HG03139 (cell line): ENCODE measurements at regions not wholly inside any gene's neighbourhood (a gene's known extent, or its start where the extent isn't known, plus 50 kb on each side); places are given as distances from the start of the nearest gene placed in this dataset.
"Not testable (repeated sequence)": the region's sequence is repeated elsewhere in the genome, so short reads cannot be mapped to it uniquely, and the experiment has no call there.

Source experiments
- ATAC-seq: cut with Tn5 transposase; IDR thresholded peaks from one replicate; pipeline ENCODE4 v1.9.1; 2021; ENCODE audit not compliant: unreplicated experiment

- ATAC-seq, result not testable (repeated sequence)
These were observed 189.9 kb upstream of the ETV3 start for GRCh38 chr1:157328120-157328519.

- no peak for ATAC-seq
These were observed 188.1 kb upstream of the ETV3 start for GRCh38 chr1:157326173-157326859.

DNA sequence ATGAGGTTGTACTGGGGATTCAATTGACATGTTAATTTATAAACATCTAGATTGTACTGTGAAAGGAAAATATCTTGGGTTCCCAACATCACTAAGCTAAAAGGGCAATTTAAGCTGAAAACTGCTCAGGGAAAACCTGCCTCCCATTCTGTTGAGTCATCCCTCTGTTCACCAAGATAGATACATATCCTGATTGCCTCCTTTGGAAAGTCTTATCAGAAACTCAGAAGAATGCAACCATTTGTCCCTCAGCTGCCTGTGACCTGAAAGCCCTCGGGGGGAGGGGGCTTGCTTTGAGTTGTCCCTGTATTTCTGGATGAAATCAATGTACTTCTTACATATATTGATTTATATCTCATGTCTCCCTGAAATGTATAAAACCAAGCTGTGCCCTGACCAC lies 187.0 kb upstream of the ETV3 start:
- ATAC-seq, result no peak

GRCh38 chr1:157321972-157322371 lies 183.8 kb upstream of the ETV3 start:
- ATAC-seq, result not testable (repeated sequence)

DNA sequence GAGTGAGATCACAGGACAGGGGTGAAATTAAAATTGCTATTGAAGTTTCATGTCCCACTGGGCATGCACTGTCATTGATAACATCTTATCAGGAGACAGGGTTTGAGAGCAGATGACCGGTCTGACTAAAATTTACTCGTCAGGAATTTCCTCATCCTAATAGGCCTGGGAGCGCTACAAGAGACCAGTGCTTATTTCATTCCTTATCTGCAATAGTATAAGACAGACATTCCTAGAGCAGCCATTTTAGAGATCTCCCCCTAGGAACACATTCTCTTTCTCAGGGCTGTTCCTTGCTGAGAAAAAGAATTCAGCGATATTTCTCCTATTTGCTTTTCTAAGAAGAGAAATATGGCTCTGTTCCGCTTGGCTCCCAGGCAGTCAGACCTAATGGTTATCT lies 181.4 kb upstream of the ETV3 start:
- no peak for ATAC-seq

DNA sequence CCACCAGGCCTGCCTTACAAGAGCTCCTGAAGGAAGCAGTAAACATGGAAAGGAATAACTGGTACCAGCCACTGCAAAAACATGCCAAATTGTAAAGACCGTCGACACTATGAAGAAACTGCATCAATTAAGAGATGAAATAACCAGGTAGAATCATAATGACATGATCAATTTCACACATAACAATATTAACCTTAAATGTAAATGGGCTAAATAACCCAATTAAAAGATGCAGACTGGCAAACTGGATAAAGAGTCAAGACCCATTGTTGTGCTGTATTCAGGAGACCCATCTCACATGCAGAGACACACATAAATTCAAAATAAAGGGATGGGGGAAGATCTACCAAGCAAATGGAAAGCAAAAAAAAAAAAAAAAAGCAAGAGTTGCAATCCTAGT lies 179.0 kb upstream of the ETV3 start:
- ATAC-seq, result not testable (repeated sequence)

GRCh38 chr1:157315544-157315943 lies 177.3 kb upstream of the ETV3 start:
- ATAC-seq, result no peak

GRCh38 chr1:157314408-157314807 lies 176.2 kb upstream of the ETV3 start:
- no peak for ATAC-seq

GRCh38 chr1:157313240-157313807 lies 175.1 kb upstream of the ETV3 start:
- ATAC-seq, result no peak

GRCh38 chr1:157312082-157312812 lies 174.1 kb upstream of the ETV3 start:
- no peak for ATAC-seq

DNA sequence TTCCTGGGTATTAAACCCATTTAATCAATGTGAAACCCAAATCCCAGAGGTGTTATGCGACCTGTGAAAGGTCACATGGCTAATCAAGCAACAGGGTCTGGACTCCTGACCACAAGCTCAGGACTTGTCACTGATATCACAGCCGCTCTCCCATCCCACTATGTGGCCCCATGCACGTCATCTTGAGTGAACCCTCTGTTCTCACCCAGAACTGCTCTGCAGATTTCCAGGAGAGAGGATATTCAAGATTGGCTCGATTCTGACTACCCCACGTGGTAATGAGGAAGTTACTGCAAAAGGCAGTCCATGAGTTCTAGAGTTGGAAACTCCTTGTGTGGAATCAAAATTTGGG lies 173.5 kb upstream of the ETV3 start:
- ATAC-seq, result no peak

DNA sequence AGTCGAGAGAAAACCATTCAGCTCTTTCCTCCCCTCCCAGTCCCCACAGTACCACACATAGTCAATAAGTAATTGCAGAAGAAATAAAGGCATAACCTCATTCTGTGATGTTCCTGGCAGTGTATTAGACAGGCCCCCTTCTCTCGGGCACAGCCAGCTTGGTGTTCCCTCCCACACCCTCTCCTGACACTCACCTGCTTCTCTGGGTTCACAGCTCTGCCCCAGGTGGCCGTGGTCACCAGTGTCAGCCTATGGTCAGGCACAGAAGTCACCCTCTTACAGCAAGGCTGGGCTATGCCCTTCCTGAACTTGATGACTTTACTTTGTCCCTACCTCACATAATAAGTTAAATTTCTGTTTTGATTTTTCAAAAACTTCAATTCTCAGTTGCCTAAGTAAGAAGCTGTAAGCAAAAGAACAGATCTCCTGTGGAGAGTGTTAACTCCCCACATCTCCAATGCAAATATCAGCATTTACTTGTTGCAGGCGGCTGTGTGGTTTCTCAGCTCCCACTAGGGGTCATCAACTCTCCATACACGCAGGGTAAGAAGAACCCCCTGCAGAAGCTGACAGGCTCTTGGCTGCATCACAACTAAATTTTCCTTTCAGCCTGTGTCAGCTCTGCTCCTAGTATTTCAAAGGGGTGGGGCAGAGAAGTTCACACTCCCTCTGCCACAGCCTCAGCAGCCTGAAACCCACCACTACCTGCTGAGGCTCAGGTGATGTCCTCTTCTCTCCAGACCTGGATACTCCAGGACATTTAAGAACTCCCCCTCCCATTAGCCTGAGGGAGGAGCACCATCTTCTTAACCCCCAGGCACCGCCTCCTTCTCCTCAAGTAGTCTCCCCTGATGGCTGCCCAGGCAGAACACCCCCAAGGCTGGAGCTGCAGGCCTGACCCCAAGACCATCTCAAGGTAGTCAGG lies 172.9 kb upstream of the ETV3 start:
- ATAC-seq, result not testable (repeated sequence)

DNA sequence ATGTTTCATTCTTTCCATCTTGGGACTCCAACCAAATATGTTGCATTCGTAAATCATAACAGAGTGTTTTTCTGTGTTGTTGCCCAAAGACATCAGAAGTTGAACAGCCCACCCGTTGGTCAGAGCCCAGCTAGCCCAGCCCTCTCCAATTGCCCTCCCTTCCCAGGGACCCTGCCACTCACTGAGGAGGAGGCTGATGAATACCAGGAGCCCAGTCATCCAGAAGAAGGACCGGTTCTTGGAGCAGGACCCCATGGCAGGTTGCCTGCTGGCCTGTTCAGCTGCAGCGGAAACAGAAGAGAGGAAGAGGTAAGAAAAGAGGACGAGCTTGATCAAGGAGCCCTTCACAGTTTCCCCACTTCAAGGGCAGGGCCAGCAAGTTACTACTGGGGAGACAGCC lies 172.2 kb upstream of the ETV3 start:
- no peak for ATAC-seq

DNA sequence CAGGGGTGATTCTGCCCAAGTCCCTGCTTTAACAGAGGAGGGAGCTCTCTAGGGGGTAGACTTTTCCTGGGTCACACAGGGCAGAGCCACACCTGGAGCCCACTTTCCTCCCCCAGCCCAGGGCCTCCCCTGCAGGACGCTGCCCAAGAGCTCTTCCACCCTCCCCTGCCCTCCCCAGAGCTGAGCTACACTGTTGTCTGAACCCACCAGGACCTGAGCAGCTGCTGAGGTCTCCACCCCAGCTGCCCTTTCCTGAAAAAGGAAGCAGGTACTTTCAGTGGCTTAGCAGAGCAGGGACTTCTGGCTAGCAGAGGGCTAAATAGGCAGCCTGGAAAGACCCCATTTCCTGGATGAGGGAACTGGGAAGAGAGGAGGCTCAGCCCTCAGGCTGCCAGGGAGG lies 169.3 kb upstream of the ETV3 start:
- ATAC-seq, result peak; percentile 61

- ATAC-seq, result no peak
These were observed 168.7 kb upstream of the ETV3 start for GRCh38 chr1:157306896-157307295.

GRCh38 chr1:157304271-157304670 lies 166.1 kb upstream of the ETV3 start:
- no peak for ATAC-seq

GRCh38 chr1:157302724-157303123 lies 164.5 kb upstream of the ETV3 start:
- ATAC-seq, result no peak

GRCh38 chr1:157302199-157302497 lies 164.0 kb upstream of the ETV3 start:
- no peak for ATAC-seq

GRCh38 chr1:157301477-157302198 lies 163.4 kb upstream of the ETV3 start:
- ATAC-seq, result no peak

DNA sequence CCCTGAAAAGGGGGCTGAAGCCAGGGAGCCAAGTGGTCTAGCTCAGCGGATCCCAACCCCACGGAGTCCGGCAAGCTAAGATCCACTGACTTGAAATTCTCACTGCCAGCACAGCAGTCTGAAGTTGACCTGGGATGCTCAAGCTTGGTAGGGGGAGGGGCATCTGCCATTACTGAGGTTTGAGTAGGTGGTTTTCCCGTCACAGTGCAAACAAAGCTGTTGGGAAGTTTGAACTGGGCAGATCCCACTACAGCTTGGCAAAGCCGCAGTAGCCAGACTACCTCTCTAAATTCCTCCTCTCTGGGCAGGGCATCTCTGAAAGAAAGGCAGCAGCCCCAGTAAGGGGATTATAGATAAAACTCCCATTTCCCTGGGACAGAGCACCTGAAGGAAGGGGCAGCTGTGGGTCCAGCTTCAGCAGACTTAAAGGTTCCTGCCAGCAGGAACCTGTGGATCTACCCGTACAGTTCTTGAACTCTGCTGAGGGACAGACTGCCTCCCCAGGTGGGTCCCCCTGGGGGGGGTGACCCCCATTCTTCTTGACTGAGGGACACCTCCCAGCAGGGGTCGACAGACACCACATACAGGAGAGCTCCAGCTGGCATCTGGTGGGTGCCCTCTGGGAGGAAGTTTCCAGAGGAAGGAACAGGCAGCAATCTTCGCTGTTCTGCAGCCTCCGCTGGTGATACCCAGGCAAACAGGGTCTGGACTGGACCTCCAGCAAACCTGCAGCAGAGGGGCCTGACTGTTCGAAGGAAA lies 156.4 kb upstream of the ETV3 start:
- not testable (repeated sequence) for ATAC-seq
